SK-N-MC (cell line): ENCODE measurements at regions not wholly inside any gene's neighbourhood (a gene's known extent, or its start where the extent isn't known, plus 50 kb on each side); places are given as distances from the start of the nearest gene placed in this dataset.

ENCODE experiments used
- DNase-seq: peaks from one replicate; pipeline ENCODE4 v3.0.0-alpha.2; 2011; ENCODE audit warnings: low read depth, low spot score
- H3K27ac ChIP-seq: fragments of 200-600 bp; sonication (generic); 2 replicates; pipeline ENCODE4 v1.5.1; 2016; ENCODE audit warnings: mixed run types
- H3K36me3 ChIP-seq: fragments of 200-600 bp; sonication (generic); 2 replicates; pipeline ENCODE4 v1.6.1; 2017; ENCODE audit warnings: antibody characterized with exemption, low read length, mixed read lengths; ENCODE audit not compliant: insufficient read depth
- H3K4me3 ChIP-seq: fragments of 200-600 bp; sonication (generic); 2 replicates; pipeline ENCODE4 v1.5.1; 2016
- H3K9ac ChIP-seq: fragments of 200-600 bp; sonication (generic); 2 replicates; pipeline ENCODE4 v1.8.0; 2017; ENCODE audit warnings: mixed run types, mixed read lengths; ENCODE audit not compliant: insufficient read length
- H3K9me3 ChIP-seq: fragments of 200-600 bp; sonication (generic); 2 replicates; pipeline ENCODE4 v1.6.1; 2017; ENCODE audit warnings: low read depth, mild to moderate bottlenecking, antibody characterized with exemption, low read length, moderate library complexity, mixed read lengths
- EZH2 ChIP-seq: fragments of 200-600 bp; sonication (generic); IDR thresholded peaks from one replicate; pipeline ENCODE4 v1.6.1; 2017; ENCODE audit warnings: antibody characterized with exemption
- FOXP2 ChIP-seq: optimal IDR thresholded peaks from 2 replicates; pipeline ENCODE3; 2011; ENCODE audit warnings: mild to moderate bottlenecking, moderate library complexity; ENCODE audit not compliant: insufficient read depth; ENCODE audit errors: extremely low read length, control extremely low read depth
- POLR2AphosphoS5 ChIP-seq: IDR thresholded peaks from 2 replicates; pipeline ENCODE4 v1.6.1; 2012; ENCODE audit warnings: mild to moderate bottlenecking, low read depth, low read length, borderline replicate concordance

GRCh38 chr14:97331058-97331457 lies 533.9 kb downstream of the VRK1 start:
- Histone ChIP-seq H3K4me3 (no peak overlapping the region), H3K36me3 (no peaks in the 10 kb centered on the region), H3K9me3 (no peaks in the 10 kb centered on the region), H3K9ac (no peak overlapping the region), H3K27ac (no peak overlapping the region)
- no peak for DNase-seq
- TF ChIP-seq FOXP2, result no peak

- Histone ChIP-seq H3K36me3 (no peaks in the 10 kb centered on the region), H3K9ac (no peak overlapping the region), H3K4me3 (no peak overlapping the region), H3K27ac (no peak overlapping the region), H3K9me3 (no peaks in the 10 kb centered on the region)
- no peak for DNase-seq
- TF ChIP-seq POLR2AphosphoS5 (no peak), FOXP2 (no peak), EZH2 (no peak)
Observed at GRCh38 chr14:97331526-97331925, 534.3 kb downstream of the VRK1 start.

GRCh38 chr14:97336179-97336578 lies 539.0 kb downstream of the VRK1 start:
- TF ChIP-seq POLR2AphosphoS5 (no peak), EZH2 (no peak), FOXP2 (no peak)
- no peak overlapping the region for H3K9ac ChIP-seq
- H3K9me3 ChIP-seq, result no peaks in the 10 kb centered on the region
- H3K27ac ChIP-seq, result no peak overlapping the region
- DNase-seq, result no peak
- no peak overlapping the region for H3K4me3 ChIP-seq
- H3K36me3 ChIP-seq, result no peaks in the 10 kb centered on the region

GRCh38 chr14:97336816-97337215 lies 539.6 kb downstream of the VRK1 start:
- Histone ChIP-seq H3K9me3 (no peaks in the 10 kb centered on the region), H3K9ac (no peak overlapping the region), H3K36me3 (no peaks in the 10 kb centered on the region), H3K4me3 (no peak overlapping the region), H3K27ac (no peak overlapping the region)
- TF ChIP-seq POLR2AphosphoS5, result no peak
- TF ChIP-seq EZH2, result no peak
- TF ChIP-seq FOXP2, result no peak
- no peak for DNase-seq

- no peak for DNase-seq
- H3K27ac ChIP-seq, result no peak overlapping the region
- H3K9me3 ChIP-seq, result no peaks in the 10 kb centered on the region
- H3K4me3 ChIP-seq, result no peak overlapping the region
- H3K36me3 ChIP-seq, result no peaks in the 10 kb centered on the region
- TF ChIP-seq FOXP2, result no peak
- TF ChIP-seq POLR2AphosphoS5, result no peak
- TF ChIP-seq EZH2, result no peak
- no peak overlapping the region for H3K9ac ChIP-seq
Observed at GRCh38 chr14:97337267-97337666, 540.1 kb downstream of the VRK1 start.

GRCh38 chr14:97337670-97338069 lies 540.5 kb downstream of the VRK1 start:
- TF ChIP-seq POLR2AphosphoS5, result no peak
- no peak for TF ChIP-seq EZH2
- no peak for TF ChIP-seq FOXP2
- Histone ChIP-seq H3K9ac (no peak overlapping the region), H3K27ac (no peak overlapping the region), H3K9me3 (no peaks in the 10 kb centered on the region), H3K4me3 (no peak overlapping the region), H3K36me3 (no peaks in the 10 kb centered on the region)
- DNase-seq, result no peak

- Histone ChIP-seq H3K36me3 (no peaks in the 10 kb centered on the region), H3K9me3 (no peaks in the 10 kb centered on the region), H3K4me3 (no peak overlapping the region), H3K9ac (no peak overlapping the region), H3K27ac (no peak overlapping the region)
- no peak for DNase-seq
- no peak for TF ChIP-seq FOXP2
Observed at GRCh38 chr14:97344666-97345065, 547.5 kb downstream of the VRK1 start.

DNA sequence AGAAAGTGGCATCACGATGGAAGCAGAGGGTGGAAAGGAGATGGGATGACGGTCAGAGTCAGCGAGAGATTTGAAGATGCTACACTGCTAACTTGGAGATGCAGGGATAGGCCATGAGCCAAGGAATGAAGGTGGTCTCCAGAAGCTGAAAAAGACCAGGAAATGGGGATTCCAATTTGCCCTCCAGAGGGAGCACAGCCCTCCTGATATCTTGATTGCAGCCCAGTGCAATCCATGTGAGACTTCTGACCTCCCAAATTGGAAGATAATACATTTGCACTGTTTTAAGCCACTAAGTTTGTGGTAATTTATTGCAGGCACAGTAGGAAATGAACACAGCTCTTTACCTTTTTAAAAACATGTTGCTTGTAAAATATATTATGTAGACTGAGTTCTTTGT lies 549.5 kb downstream of the VRK1 start:
- no peak overlapping the region for H3K27ac ChIP-seq
- no peaks in the 10 kb centered on the region for H3K36me3 ChIP-seq
- H3K4me3 ChIP-seq, result no peak overlapping the region
- no peak for DNase-seq
- TF ChIP-seq EZH2 (no peak), FOXP2 (no peak), POLR2AphosphoS5 (no peak)
- H3K9me3 ChIP-seq, result no peaks in the 10 kb centered on the region
- H3K9ac ChIP-seq, result no peak overlapping the region

GRCh38 chr14:97349463-97349862 lies 552.3 kb downstream of the VRK1 start:
- Histone ChIP-seq H3K9ac (no peak overlapping the region), H3K9me3 (no peaks in the 10 kb centered on the region), H3K36me3 (no peaks in the 10 kb centered on the region), H3K27ac (no peak overlapping the region), H3K4me3 (no peak overlapping the region)
- DNase-seq, result no peak
- TF ChIP-seq FOXP2, result no peak
- TF ChIP-seq EZH2, result no peak
- no peak for TF ChIP-seq POLR2AphosphoS5

DNA sequence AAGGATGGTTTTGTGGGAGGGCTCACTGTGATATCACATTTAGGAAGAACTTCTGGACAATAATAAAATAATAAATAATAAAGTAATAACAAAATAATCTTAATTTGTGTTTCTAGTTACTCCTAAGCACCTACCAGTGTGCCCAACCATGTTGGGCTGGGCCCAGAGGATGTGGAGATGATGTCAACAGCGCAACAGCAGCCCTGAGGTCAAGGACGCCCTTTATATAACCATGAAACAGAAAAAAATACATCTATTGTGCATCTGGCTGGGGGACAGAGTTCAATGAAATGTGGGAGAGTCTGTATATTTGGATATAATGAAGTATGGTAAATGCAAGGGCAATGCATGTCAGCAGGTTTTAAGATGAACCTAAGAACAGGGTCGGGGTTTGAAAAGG lies 552.8 kb downstream of the VRK1 start:
- no peaks in the 10 kb centered on the region for H3K9me3 ChIP-seq
- no peak for DNase-seq
- no peak overlapping the region for H3K9ac ChIP-seq
- TF ChIP-seq POLR2AphosphoS5 (no peak), EZH2 (no peak), FOXP2 (no peak)
- no peak overlapping the region for H3K4me3 ChIP-seq
- no peaks in the 10 kb centered on the region for H3K36me3 ChIP-seq
- no peak overlapping the region for H3K27ac ChIP-seq

DNA sequence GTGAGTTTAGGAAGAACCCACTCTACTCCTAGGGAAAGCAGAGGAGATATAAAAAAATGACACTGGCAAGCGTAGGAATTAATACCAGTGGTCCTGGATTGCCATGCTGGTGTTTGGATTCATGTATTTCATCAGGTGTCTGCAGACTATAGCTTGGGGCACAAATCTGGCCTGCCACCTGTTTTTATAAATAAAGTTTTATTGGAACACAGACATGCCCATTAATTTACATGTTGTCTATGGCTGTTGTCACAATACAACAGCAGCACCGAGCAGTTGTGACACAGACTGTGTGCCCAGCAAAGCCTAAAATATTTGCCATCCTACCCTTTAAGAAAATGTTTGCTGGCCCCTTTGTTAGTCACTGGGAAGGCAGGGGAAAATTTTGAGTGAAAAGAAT lies 553.2 kb downstream of the VRK1 start:
- TF ChIP-seq FOXP2, result no peak
- no peak for TF ChIP-seq EZH2
- no peak for TF ChIP-seq POLR2AphosphoS5

More for the DNA sequence above, 553.2 kb downstream of the VRK1 start:
- H3K4me3 ChIP-seq, result no peak overlapping the region
- no peaks in the 10 kb centered on the region for H3K9me3 ChIP-seq
- H3K36me3 ChIP-seq, result no peaks in the 10 kb centered on the region
- H3K27ac ChIP-seq, result no peak overlapping the region
- DNase-seq, result no peak
- no peak overlapping the region for H3K9ac ChIP-seq
